Neural crest cell (in vitro differentiated cells): ENCODE measurements at regions not wholly inside any gene's neighbourhood (a gene's known extent, or its start where the extent isn't known, plus 50 kb on each side); places are given as distances from the start of the nearest gene placed in this dataset.

ENCODE experiments used
- DNase-seq: peaks from one replicate; pipeline ENCODE4 v3.0.0; 2021; ENCODE audit warnings: low read depth, mixed read lengths, low spot score
- H3K27ac Mint-ChIP-seq: one replicate; pipeline ENCODE4 v1.8.0; 2021; ENCODE audit warnings: mild to moderate bottlenecking, mixed read lengths; ENCODE audit not compliant: unreplicated experiment
- H3K27me3 Mint-ChIP-seq: 2 replicates; pipeline ENCODE4 v1.8.0; 2021; ENCODE audit warnings: low read depth, mild to moderate bottlenecking, mixed read lengths
- H3K36me3 Mint-ChIP-seq: 2 replicates; pipeline ENCODE4 v1.8.0; 2021; ENCODE audit warnings: low read depth, mild to moderate bottlenecking, mixed read lengths
- H3K4me1 Mint-ChIP-seq: 2 replicates; pipeline ENCODE4 v1.8.0; 2021; ENCODE audit warnings: mixed read lengths
- H3K4me3 Mint-ChIP-seq: one replicate; pipeline ENCODE4 v1.8.0; 2021; ENCODE audit warnings: mild to moderate bottlenecking, mixed read lengths
- H3K9me3 Mint-ChIP-seq: 2 replicates; pipeline ENCODE4 v1.8.0; 2021; ENCODE audit warnings: mixed read lengths
- CTCF ChIP-seq: fragments of 200-600 bp; sonication (generic); conservative IDR thresholded peaks from 2 replicates; pipeline ENCODE4 v1.5.0; 2021; ENCODE audit warnings: antibody characterized with exemption, mild to moderate bottlenecking

DNA sequence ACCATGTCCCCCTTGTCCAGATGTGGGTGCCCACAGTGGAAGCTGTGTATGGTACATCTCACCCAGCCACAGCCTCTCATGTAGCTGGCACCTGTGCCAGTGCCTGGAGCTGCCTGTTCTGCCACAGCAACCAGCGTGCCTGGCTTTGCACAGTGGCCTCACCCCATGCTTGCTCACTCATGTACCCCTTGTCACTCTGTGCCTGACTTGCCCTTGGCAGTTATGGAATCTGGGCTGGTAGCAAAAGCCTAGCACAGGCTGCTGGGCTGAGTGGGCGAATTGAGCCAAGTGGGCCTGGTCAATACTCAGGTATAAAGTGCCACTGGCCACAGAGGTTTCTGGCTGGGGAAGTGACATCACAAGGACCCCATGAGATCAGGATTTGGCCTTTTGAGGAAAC, 264.2 kb downstream of the INSC start:
- DNase-seq = no peak
- peaks cover 5% of the 10 kb centered on the region for H3K36me3 Mint-ChIP-seq
- H3K27ac Mint-ChIP-seq = no peak overlapping the region
- no peaks in the 10 kb centered on the region for H3K4me1 Mint-ChIP-seq
- H3K4me3 Mint-ChIP-seq = no peak overlapping the region
- H3K9me3 Mint-ChIP-seq = peaks cover 4% of the 10 kb centered on the region
- no peak for TF ChIP-seq CTCF
- H3K27me3 Mint-ChIP-seq = no peaks in the 10 kb centered on the region

DNA sequence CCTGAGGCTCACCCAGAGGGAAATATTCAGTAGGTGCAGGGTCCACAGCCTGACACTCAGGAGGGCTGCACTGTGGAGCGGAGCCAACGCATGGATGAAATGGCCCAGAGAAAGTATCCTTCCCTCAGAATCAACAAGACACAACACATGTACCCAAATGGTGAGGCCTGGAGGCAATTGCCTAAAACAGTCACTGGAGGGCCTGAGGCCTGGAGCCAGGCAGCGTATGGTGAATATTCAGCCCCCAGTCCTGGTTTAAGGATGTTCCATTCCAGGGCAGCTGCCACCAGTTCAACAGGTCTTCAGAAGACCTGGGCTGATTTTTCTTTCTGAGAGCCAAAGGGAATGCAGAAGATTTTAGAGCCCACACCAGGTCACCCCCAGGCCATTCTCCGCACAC, 264.8 kb downstream of the INSC start:
- no peak for TF ChIP-seq CTCF
- Mint-ChIP-seq H3K4me3 (no peak overlapping the region), H3K9me3 (peaks cover 4% of the 10 kb centered on the region), H3K36me3 (peaks cover 5% of the 10 kb centered on the region), H3K27ac (no peak overlapping the region), H3K27me3 (no peaks in the 10 kb centered on the region), H3K4me1 (no peaks in the 10 kb centered on the region)
- DNase-seq = no peak

- H3K4me3 Mint-ChIP-seq = no peak overlapping the region
- H3K36me3 Mint-ChIP-seq = peaks cover 7% of the 10 kb centered on the region
- no peak for DNase-seq
- H3K27me3 Mint-ChIP-seq = no peaks in the 10 kb centered on the region
- no peak for TF ChIP-seq CTCF
- H3K4me1 Mint-ChIP-seq = no peaks in the 10 kb centered on the region
- H3K27ac Mint-ChIP-seq = no peak overlapping the region
- H3K9me3 Mint-ChIP-seq = peaks cover 13% of the 10 kb centered on the region
Observed at GRCh38 chr11:15390857-15391256, 276.1 kb downstream of the INSC start.

DNA sequence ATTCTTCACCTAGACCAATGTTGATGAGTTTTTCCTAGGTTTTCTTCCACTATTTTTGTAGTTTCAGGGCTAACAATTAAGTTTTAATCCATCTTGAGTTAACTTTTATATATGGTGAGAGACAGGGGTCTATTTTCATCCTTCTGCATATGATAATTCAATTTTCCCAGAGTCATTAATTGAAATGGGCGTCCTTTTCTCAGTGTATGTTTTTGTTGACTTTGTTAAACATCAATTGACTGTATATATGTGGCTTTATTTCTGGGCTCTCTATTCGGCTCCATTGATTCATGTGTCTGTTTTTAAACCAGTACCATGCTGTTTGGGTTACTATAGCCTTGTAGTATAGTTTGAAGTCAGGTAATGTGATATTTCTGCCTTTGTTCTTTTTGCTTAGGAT, 282.1 kb downstream of the INSC start:
- Mint-ChIP-seq H3K27me3 (no peaks in the 10 kb centered on the region), H3K9me3 (peaks cover 21% of the 10 kb centered on the region), H3K27ac (no peak overlapping the region), H3K4me1 (no peaks in the 10 kb centered on the region), H3K4me3 (no peak overlapping the region), H3K36me3 (peaks cover 21% of the 10 kb centered on the region)
- no peak for TF ChIP-seq CTCF
- DNase-seq = no peak

DNA sequence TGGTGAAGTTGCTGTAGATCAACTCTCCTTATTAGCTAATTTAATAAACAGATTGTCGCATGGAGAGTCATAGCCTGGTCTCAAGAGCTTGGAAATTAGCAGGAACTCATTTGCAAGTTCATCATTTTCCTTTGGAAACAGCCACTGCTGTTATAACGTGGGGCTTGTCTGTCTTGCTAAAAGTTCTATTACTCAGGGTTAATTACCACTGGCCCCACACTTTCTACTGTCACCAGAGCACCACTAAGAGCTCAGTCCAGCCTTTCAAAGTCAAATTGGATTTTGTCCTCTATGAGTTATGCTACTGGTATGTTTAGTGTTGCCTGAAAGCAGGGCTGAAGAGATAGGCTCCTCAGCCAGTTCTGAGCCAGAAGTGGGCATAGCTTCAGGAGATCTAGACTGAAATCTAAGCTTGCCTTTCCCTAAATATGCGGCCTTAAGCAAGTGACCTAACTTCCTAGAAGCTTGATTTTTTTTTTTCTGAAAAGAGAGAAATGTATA, 292.2 kb downstream of the INSC start:
- Mint-ChIP-seq H3K36me3 (no peaks in the 10 kb centered on the region), H3K27me3 (no peaks in the 10 kb centered on the region), H3K27ac (no peak overlapping the region), H3K9me3 (peaks cover 6% of the 10 kb centered on the region), H3K4me3 (no peak overlapping the region), H3K4me1 (no peaks in the 10 kb centered on the region)
- DNase-seq = no peak
- no peak for TF ChIP-seq CTCF

GRCh38 chr11:15412054-15412453, 297.3 kb downstream of the INSC start:
- H3K27me3 Mint-ChIP-seq = no peaks in the 10 kb centered on the region
- no peak overlapping the region for H3K4me3 Mint-ChIP-seq
- no peaks in the 10 kb centered on the region for H3K4me1 Mint-ChIP-seq
- TF ChIP-seq CTCF = no peak
- no peak for DNase-seq
- H3K36me3 Mint-ChIP-seq = no peaks in the 10 kb centered on the region
- no peak overlapping the region for H3K27ac Mint-ChIP-seq
- no peaks in the 10 kb centered on the region for H3K9me3 Mint-ChIP-seq
